GM23248 (cell line): ENCODE measurements at regions not wholly inside any gene's neighbourhood (a gene's known extent, or its start where the extent isn't known, plus 50 kb on each side); places are given as distances from the start of the nearest gene placed in this dataset.
A peak's percentile ranks its signal among the peaks of the same experiment; 100 is the strongest.

ENCODE experiments used
- DNase-seq: peaks from one replicate; pipeline ENCODE4 v3.0.0-alpha.2; 2015
- H2AFZ ChIP-seq: fragments of 200-600 bp; sonication (generic); 2 replicates; pipeline ENCODE4 v1.6.1; 2016; ENCODE audit warnings: antibody characterized with exemption
- H3F3A ChIP-seq: fragments of 200-600 bp; sonication (generic); 2 replicates; pipeline ENCODE4 v1.6.1; 2016; ENCODE audit warnings: mild to moderate bottlenecking, antibody characterized with exemption, mixed run types; ENCODE audit not compliant: insufficient read depth
- H3K27ac ChIP-seq: fragments of 200-600 bp; sonication (generic); 2 replicates; pipeline ENCODE4 v1.5.1; 2016; ENCODE audit warnings: mild to moderate bottlenecking
- H3K27me3 ChIP-seq: fragments of 200-600 bp; sonication (generic); replicated peaks from 2 replicates; pipeline ENCODE4 v1.6.1; 2016; ENCODE audit warnings: mild to moderate bottlenecking; ENCODE audit not compliant: insufficient read depth
- H3K36me3 ChIP-seq: fragments of 200-600 bp; sonication (generic); 2 replicates; pipeline ENCODE4 v1.6.1; 2016; ENCODE audit warnings: low read depth, mild to moderate bottlenecking
- H3K4me1 ChIP-seq: fragments of 200-600 bp; sonication (generic); 2 replicates; pipeline ENCODE4 v1.6.1; 2016; ENCODE audit warnings: mild to moderate bottlenecking; ENCODE audit not compliant: insufficient read depth
- H3K4me2 ChIP-seq: fragments of 200-600 bp; sonication (generic); one replicate; pipeline ENCODE4 v1.6.1; 2016; ENCODE audit warnings: mild to moderate bottlenecking; ENCODE audit not compliant: unreplicated experiment
- H3K4me3 ChIP-seq: fragments of 200-600 bp; sonication (generic); 2 replicates; pipeline ENCODE4 v1.5.1; 2016; ENCODE audit warnings: mild to moderate bottlenecking
- H3K79me2 ChIP-seq: fragments of 200-600 bp; sonication (generic); 2 replicates; pipeline ENCODE4 v1.6.1; 2016; ENCODE audit warnings: mild to moderate bottlenecking; ENCODE audit not compliant: insufficient read depth
- H3K9ac ChIP-seq: fragments of 200-600 bp; sonication (generic); 2 replicates; pipeline ENCODE4 v1.6.1; 2016; ENCODE audit warnings: mild to moderate bottlenecking
- H3K9me2 ChIP-seq: fragments of 200-600 bp; sonication (generic); 2 replicates; pipeline ENCODE4 v1.6.1; 2016; ENCODE audit warnings: mixed run types, mild to moderate bottlenecking, moderate library complexity; ENCODE audit not compliant: insufficient read depth
- H3K9me3 ChIP-seq: fragments of 200-600 bp; sonication (generic); one replicate; pipeline ENCODE4 v1.6.1; 2017; ENCODE audit warnings: low read depth
- H4K20me1 ChIP-seq: fragments of 200-600 bp; sonication (generic); 2 replicates; pipeline ENCODE4 v1.6.0; 2016; ENCODE audit not compliant: insufficient read depth
- EZH2 ChIP-seq: fragments of 200-600 bp; sonication (generic); IDR thresholded peaks from 2 replicates; pipeline ENCODE4 v1.6.1; 2018; ENCODE audit warnings: antibody characterized with exemption, mild to moderate bottlenecking; ENCODE audit not compliant: insufficient read depth, poor library complexity, severe bottlenecking
- EZH2phosphoT487 ChIP-seq: fragments of 200-600 bp; sonication (generic); IDR thresholded peaks from 2 replicates; pipeline ENCODE4 v1.6.1; 2018; ENCODE audit warnings: antibody characterized with exemption, moderate library complexity, mild to moderate bottlenecking, low read depth; ENCODE audit not compliant: insufficient read depth
- WGBS, 2 experiments: methylation state at CpG; one replicate each; pipeline ENCODE4 v1.1.6; 2015 to 2017; ENCODE audit warnings: low lambda C conversion rate in 2 of 2, low coverage in 1 of 2; ENCODE audit errors: missing lambda C conversion rate in 2 of 2; 5-methylcytosine and 5-hydroxymethylcytosine counted together
- in situ Hi-C: fragments of 300-500 bp; cut with MboI; formaldehyde crosslinking; loops from 2 replicates; pipeline ENCODE4 v1.15.0; 2020

- Histone ChIP-seq H3K4me2 (peak overlapping the region; percentile 49), H3K27ac (no peak overlapping the region), H3K27me3 (peaks cover 31% of the 10 kb centered on the region), H3F3A (no peaks in the 10 kb centered on the region), H3K9ac (no peak overlapping the region), H4K20me1 (no peaks in the 10 kb centered on the region), H3K4me3 (peak overlapping the region; percentile 43), H3K36me3 (no peaks in the 10 kb centered on the region), H3K9me2 (no peaks in the 10 kb centered on the region), H3K79me2 (no peaks in the 10 kb centered on the region), H3K4me1 (no peaks in the 10 kb centered on the region), H3K9me3 (no peaks in the 10 kb centered on the region), H2AFZ (peak overlapping the region; percentile 59; the same call in 1 of the 2 replicates)
- WGBS, 2 experiments = 4 to 7% methylated on average over 37 to 38 of the region's 39 CpGs
- in situ Hi-C loops = no loop called here
- TF ChIP-seq EZH2 (no peak), EZH2phosphoT487 (no peak)
- peak; percentile 69 for DNase-seq
These were observed 389.0 kb upstream of the PODXL start for GRCh38 chr7:131945313-131945911.

GRCh38 chr7:131944556-131945069 is 388.2 kb upstream of the PODXL start:
- in situ Hi-C loops = no loop called here
- H3K9me3 ChIP-seq = no peaks in the 10 kb centered on the region
- H3K4me1 ChIP-seq = no peaks in the 10 kb centered on the region
- no peaks in the 10 kb centered on the region for H3K9me2 ChIP-seq
- no peak overlapping the region for H2AFZ ChIP-seq
- no peak for DNase-seq
- H3K4me2 ChIP-seq = no peak overlapping the region
- 70% methylated on average over 8 of the region's 8 CpGs for WGBS, 2 experiments
- H3K27ac ChIP-seq = no peak overlapping the region
- no peak for TF ChIP-seq EZH2phosphoT487
- no peak for TF ChIP-seq EZH2
- H3K27me3 ChIP-seq = peaks cover 31% of the 10 kb centered on the region
- no peak overlapping the region for H3K9ac ChIP-seq
- no peaks in the 10 kb centered on the region for H4K20me1 ChIP-seq
- H3F3A ChIP-seq = no peaks in the 10 kb centered on the region
- H3K36me3 ChIP-seq = no peaks in the 10 kb centered on the region
- no peaks in the 10 kb centered on the region for H3K79me2 ChIP-seq
- H3K4me3 ChIP-seq = no peak overlapping the region

GRCh38 chr7:131943646-131944045 is 387.2 kb upstream of the PODXL start:
- TF ChIP-seq EZH2phosphoT487 (no peak), EZH2 (no peak)
- H3K9me2 ChIP-seq = no peaks in the 10 kb centered on the region
- H3K79me2 ChIP-seq = no peaks in the 10 kb centered on the region
- no peaks in the 10 kb centered on the region for H3K9me3 ChIP-seq
- no peaks in the 10 kb centered on the region for H3K36me3 ChIP-seq
- H4K20me1 ChIP-seq = no peaks in the 10 kb centered on the region
- H3F3A ChIP-seq = no peaks in the 10 kb centered on the region
- H3K4me2 ChIP-seq = no peak overlapping the region
- DNase-seq = no peak
- no peak overlapping the region for H3K27ac ChIP-seq
- no peak overlapping the region for H2AFZ ChIP-seq
- in situ Hi-C loops = no loop called here
- H3K9ac ChIP-seq = no peak overlapping the region
- no peaks in the 10 kb centered on the region for H3K4me1 ChIP-seq
- H3K27me3 ChIP-seq = peaks cover 31% of the 10 kb centered on the region
- H3K4me3 ChIP-seq = no peak overlapping the region
- WGBS, 2 experiments = 51 to 60% methylated on average over 7 of the region's 7 CpGs

GRCh38 chr7:131943211-131943610 is 386.8 kb upstream of the PODXL start:
- Histone ChIP-seq H3K9me3 (no peaks in the 10 kb centered on the region), H3K36me3 (no peaks in the 10 kb centered on the region)

More at GRCh38 chr7:131943211-131943610, 386.8 kb upstream of the PODXL start:
- no peak overlapping the region for H3K9ac ChIP-seq
- H4K20me1 ChIP-seq = no peaks in the 10 kb centered on the region
- WGBS, 2 experiments = 77 to 79% methylated on average over 4 of the region's 4 CpGs
- H3K27ac ChIP-seq = no peak overlapping the region
- H3K27me3 ChIP-seq = peaks cover 31% of the 10 kb centered on the region
- in situ Hi-C loops = no loop called here
- no peaks in the 10 kb centered on the region for H3F3A ChIP-seq
- H3K4me3 ChIP-seq = no peak overlapping the region
- no peaks in the 10 kb centered on the region for H3K9me2 ChIP-seq
- TF ChIP-seq EZH2 (no peak), EZH2phosphoT487 (no peak)
- H3K79me2 ChIP-seq = no peaks in the 10 kb centered on the region
- no peak for DNase-seq
- no peaks in the 10 kb centered on the region for H3K4me1 ChIP-seq
- no peak overlapping the region for H2AFZ ChIP-seq
- no peak overlapping the region for H3K4me2 ChIP-seq
